Right renal pelvis (tissue), 4 donors: ENCODE measurements at regions not wholly inside any gene's neighbourhood (a gene's known extent, or its start where the extent isn't known, plus 50 kb on each side); places are given as distances from the start of the nearest gene placed in this dataset.
"Not testable (repeated sequence)": the region's sequence is repeated elsewhere in the genome, so short reads cannot be mapped to it uniquely, and the experiment has no call there.

Experiments
- DNase-seq, 4 donors: peaks; one replicate each; pipeline ENCODE4 v3.0.0-alpha.2; 2013; ENCODE audit warnings: low read depth in 4 of 4, low spot score in 3 of 4, missing footprints in 1 of 4

- DNase-seq = no peak
Measured at GRCh38 chr16:86878236-86879080, 300.1 kb downstream of the FOXL1 start.

- DNase-seq = no peak
Measured at GRCh38 chr16:86879268-86879667, 300.9 kb downstream of the FOXL1 start.

- no peak for DNase-seq
Measured at GRCh38 chr16:86880316-86881117, 302.2 kb downstream of the FOXL1 start.

- DNase-seq = no peak
Measured at GRCh38 chr16:86881118-86881510, 302.8 kb downstream of the FOXL1 start.

GRCh38 chr16:86881861-86882273 lies 303.5 kb downstream of the FOXL1 start:
- no peak for DNase-seq

GRCh38 chr16:86882586-86883280 lies 304.4 kb downstream of the FOXL1 start:
- DNase-seq = peak in 1 of 4 donors; percentile 37

GRCh38 chr16:86883583-86884389 lies 305.4 kb downstream of the FOXL1 start:
- no peak for DNase-seq

- DNase-seq = no peak
Measured at GRCh38 chr16:86884390-86884650, 306.0 kb downstream of the FOXL1 start.

- DNase-seq = no peak
Measured at GRCh38 chr16:86885139-86885538, 306.8 kb downstream of the FOXL1 start.

- no peak for DNase-seq
Measured at GRCh38 chr16:86886651-86887050, 308.3 kb downstream of the FOXL1 start.

GRCh38 chr16:86887416-86887815 lies 309.1 kb downstream of the FOXL1 start:
- DNase-seq = no peak

GRCh38 chr16:86888231-86889053 lies 310.1 kb downstream of the FOXL1 start:
- no peak for DNase-seq

- DNase-seq = not testable (repeated sequence)
Measured at GRCh38 chr16:86889054-86889366, 310.7 kb downstream of the FOXL1 start.

GRCh38 chr16:86889974-86890373 lies 311.6 kb downstream of the FOXL1 start:
- DNase-seq = no peak

GRCh38 chr16:86891121-86891520 lies 312.8 kb downstream of the FOXL1 start:
- no peak for DNase-seq

- DNase-seq = no peak
Measured at GRCh38 chr16:86891631-86892030, 313.3 kb downstream of the FOXL1 start.

GRCh38 chr16:86892509-86892908 lies 314.2 kb downstream of the FOXL1 start:
- no peak for DNase-seq

- no peak for DNase-seq
Measured at GRCh38 chr16:86893506-86893905, 315.2 kb downstream of the FOXL1 start.

GRCh38 chr16:86894029-86894567 lies 315.7 kb downstream of the FOXL1 start:
- no peak for DNase-seq

- no peak for DNase-seq
Measured at GRCh38 chr16:86894925-86895324, 316.6 kb downstream of the FOXL1 start.
